NCI-H526 treated with DMSO at 0.1 percent for 48 hours (cell line): ENCODE measurements at regions not wholly inside any gene's neighbourhood (a gene's known extent, or its start where the extent isn't known, plus 50 kb on each side); places are given as distances from the start of the nearest gene placed in this dataset.

Experiments used
- DNase-seq: peaks from one replicate; lab custom pipeline; 2025; lab: John Stamatoyannopoulos, UW

DNA sequence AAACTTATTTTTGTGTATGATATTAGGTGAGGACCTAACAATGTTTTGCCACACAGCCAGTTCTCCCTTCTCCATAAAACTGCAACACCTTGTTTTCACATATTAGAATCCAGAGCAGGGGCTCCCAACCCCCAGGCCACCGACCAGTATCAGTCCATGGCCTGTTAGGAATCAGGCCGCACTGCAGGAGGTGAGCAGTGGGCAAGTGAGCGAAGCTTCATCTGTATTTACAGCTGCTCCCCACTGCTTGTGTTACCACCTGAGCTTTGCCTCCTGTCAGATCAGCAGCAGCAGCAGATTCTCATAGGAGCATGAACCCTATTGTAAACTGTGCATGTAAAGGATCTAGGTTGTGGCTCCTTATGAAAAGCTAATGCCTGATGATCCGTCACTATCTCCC, 185.9 kb upstream of the NSMCE3 start:
- no peak for DNase-seq

DNA sequence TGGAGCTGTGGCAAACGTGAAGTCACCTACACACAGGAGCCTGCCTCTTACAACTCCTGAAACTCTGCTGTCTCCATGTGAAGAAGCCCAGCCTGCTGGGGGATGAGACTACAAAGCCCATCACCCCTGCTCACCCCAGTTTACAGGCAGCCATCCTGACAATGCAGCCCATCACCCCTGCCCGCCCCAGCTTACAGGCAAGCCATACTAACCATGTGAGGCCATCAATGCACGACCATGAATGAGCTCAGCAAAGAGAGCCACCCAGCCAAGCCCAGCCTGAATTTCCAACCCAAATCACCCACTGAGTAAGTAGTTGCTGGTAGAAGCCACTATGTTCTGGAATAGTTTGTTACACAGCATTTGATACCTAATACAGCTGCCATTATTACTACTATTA, 185.4 kb upstream of the NSMCE3 start:
- no peak for DNase-seq

DNA sequence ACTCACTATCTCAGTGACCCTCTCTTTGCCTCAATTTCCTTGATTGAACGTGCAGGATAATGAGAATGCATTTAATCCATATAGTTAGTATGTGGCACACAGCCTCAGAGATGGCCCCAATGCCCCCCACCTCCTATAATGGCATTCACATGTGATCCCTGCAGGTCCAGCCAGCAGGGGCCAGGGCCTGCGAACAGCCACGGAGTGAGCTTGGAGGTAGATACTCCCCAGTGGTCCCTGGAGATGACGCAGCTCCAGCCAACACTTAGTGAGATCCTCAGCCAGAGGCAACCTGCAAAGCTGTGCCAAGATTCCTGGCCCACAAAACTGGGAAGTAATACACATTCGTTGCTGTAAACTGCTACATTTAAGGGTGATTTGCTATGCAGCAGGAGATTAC, 184.9 kb upstream of the NSMCE3 start:
- DNase-seq, result no peak

DNA sequence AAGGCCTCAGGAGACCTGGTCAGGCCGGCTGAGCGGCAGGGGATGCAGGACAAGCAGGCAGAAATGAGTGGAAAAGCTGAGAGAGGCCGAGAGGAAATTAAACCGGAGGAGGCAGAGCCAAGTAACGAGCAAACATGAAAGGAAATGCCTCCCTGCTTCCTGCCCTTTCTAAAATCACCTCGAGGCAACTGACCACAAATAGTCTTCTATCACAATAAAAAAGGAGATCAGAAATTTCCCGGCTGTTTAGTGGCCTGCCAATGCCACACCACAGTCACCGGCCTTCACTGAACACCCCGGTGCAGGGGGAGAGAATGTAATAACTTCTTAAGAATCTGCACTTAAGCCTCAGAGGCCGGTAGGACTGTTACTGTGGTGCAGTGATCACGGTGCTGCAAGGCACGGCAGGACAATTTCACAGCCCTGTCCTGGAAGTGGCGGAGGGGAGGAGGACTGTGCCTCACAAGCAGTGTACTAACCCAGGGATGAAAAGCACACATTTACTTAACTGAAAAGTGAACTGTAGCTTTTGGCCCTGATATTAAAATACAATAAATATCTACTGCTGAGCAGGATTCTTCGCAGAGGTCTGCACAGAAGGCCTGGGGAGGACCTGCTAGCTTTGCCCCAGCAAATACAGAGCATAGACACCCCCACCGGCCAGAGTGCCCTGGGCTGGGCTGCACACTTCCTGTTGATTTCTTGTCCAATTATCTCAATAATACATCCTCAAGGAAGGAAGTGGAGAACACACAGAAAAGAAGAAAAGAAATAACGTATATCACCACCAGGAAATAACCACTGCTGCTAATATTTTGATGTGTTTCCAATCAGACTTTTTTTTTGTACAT, 183.5 kb upstream of the NSMCE3 start:
- DNase-seq, result no peak

DNA sequence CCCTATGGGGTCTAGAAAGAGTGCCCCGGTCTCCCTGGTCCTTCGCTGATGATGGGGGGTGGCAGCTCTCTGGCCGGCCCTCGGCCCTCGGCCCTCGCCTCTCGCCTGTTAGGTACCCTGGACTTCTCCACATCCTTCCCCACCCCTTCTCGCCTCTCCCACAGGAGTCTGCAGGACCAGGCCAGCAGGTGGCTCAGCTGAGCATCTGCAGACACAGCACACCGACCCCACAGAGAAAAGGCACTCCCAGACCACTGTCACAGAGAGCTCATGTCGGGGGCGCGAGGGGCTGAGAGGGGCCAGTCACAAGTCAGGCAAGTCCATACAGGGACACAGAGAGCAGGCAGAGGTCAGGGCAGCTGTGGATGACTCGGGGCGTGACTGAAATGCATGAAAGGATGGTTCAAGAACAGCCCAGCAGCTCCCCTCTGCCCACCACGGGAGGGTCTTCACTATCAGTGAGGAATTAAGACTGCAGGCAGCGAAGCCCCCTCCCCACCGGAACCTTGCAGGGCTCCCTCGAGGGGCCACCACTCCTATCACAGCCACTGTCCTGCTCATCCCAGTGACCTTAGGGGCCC, 181.7 kb upstream of the NSMCE3 start:
- no peak for DNase-seq

DNA sequence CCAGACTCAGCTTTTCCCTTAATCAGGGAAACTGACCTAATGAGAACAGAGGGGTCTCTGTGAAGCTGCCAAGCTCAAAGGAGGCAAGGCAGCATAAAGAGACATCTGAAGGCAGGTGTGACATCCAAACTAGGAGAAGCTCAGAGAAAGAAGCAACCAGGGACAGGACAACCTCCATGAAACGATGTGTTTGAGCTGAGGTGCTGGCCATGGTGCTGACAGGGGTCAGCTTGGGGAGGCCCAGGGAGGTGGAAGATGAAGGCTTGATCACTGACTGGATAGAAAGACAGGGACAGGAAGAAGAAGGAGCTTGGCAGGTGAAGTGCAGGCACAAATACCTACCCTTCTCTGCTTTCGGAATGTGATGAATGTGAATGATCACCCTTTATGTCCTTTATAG, 179.5 kb upstream of the NSMCE3 start:
- no peak for DNase-seq

DNA sequence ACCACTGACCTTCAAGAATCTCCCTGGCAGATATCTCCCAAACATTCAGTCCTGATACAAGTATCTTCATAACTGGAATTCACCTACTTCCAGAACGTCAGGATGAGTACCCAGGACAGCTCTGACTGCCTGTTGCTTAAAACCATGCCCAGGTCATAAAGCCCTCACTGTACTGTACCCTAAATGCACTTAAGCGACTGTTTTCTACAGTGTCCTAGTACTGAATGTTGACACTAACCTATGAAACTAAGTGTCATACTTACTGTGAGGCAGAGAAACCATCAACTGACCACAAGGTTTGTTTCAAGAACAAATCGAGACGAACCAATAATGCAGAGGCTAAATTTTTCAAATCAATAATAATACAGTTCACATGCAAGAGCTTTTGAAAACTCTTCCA, 178.7 kb upstream of the NSMCE3 start:
- no peak for DNase-seq

DNA sequence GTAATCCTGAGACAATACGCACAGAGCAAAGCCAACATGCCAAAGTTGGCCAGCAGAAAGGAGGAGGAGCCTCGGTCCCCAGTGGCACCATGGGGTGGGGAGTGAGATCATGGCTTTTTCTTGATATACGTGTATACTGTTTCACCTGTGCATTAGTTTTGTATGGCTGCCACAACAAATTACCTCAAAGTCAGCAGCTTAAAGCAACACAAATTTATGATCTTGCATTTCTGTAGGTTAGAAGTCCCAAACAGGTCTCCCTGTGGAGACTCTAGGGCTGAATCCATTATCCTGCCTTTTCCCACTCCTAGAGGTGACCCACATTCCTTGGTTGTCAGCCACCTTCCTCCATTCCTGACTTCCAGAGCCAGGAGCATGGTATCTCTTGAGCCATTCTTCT, 176.9 kb upstream of the NSMCE3 start:
- no peak for DNase-seq

DNA sequence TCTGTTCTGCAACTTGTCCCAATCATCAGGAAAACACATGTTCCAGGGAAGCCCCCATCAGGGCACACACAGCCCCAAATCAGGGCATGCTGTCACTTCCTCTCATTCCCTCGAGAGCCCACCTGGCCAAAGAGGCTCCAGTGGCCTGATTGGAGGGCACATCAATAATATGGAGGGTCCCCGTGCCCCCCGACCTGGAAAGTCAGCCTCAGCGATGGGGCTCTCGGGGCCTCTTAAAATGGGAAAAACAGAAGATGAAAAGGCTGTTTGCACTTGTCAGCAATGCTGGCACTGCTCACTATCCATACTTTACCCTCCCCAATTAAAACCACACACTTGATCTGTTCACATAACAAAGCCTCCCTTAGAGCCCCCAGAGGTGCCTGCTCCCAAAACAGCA, 172.9 kb upstream of the NSMCE3 start:
- DNase-seq, result no peak

DNA sequence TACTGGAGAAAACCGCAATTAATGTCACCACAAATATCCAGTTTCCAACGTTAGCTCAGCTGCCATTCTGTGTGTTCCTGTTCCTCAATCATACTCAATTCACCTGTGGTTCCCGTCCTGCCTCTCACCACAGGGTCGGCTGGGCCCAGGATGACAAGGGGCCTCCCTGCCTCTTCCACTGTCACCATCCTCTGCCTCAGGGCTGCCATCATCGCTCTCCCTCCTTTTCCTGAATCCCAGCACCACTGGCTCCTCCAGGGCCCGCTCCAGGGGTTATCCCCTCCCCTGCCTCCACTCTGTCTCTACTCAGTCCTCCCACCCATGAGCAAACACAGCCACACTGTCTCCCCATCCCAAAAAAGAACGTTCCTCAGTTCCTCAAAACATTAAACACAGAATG, 170.9 kb upstream of the NSMCE3 start:
- DNase-seq, result no peak

DNA sequence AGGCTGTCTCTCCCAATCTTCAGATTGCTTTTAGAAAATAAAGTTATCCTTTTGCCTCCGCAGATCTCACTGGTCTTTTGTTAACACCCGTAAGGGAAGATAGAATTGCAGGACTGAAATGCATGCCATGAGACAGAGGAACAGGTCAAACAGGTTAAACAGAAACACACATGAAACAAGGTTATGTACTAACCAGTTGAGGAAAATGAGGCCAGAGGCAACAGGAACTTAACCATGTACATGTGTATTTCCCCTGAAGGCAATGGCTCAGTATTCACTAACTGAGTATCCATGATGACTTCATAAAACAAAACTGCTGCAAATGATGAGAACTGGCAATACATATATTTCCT, 169.1 kb upstream of the NSMCE3 start:
- no peak for DNase-seq

DNA sequence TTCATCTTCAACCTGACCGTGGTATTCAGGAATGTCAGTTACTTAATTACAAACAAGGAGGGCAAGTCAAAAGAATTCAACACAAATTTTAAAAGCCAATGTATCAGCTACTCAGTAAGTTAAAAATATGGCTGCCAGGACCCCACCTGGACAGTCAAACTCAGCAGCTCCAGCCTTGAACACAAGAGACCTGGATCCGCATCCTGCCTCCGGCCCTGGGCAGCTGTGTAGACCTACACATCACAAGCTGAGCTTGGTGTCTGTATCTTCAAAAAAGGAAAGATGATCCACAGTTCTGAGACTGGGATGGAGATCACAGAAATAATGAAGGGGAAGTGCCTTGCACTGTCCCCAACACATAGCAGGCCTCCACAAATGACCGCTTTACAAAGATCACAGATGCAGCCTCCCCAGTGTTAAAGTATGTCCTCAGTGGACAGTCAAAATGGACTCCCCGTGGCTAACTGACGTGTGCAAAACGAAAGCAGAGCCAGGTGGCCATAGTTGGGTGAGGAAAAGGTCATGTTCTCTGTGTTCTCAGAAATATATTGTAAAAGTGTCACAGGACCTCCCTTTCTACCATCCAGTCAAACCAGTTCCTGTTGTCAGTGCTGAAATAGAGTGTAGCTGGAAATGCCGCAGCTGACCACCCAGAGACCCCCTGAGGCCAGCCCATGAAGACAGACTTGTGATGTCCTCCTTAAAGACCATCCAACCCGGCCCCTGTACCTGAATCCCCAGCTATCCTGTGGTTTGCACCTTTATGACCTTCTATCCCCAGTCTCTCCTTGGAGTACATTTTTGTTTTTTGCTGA, 168.5 kb upstream of the NSMCE3 start:
- DNase-seq, result no peak

DNA sequence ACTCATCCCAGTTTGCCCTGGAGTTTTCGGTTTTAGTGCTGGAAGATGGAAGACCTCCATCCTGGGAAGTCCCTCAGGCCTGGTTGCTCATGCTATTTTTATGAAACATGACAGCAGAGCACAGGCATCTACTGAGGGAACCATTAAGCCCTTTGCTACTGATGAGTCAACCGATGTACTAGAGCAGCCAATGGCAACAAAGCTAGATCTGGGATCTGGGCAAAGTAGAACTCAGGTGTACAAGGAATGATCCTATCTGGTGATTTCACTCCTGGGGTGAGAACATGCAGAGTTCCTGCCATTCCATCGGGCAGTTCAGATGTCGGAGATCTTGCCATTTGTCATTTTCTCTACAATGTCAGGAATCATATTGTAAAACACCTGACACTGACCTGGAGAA, 166.2 kb upstream of the NSMCE3 start:
- DNase-seq, result no peak

DNA sequence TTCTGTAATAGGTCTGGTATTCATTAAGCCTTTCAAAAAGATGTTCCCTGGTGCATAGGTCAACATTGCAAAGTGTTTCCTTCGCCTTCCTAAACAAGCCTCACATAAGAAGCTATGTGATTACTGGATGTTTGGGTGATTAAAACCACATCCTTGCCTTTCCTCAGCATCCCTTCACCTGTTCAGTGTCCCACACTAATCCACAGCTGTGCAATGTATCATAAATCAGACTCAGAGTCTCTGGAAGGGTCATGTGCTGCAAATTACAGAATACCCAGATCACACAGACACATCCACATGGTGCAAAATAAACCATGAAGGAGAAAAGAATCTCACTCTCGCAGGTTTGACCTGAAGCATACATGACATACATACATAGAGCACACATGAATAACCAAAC, 164.7 kb upstream of the NSMCE3 start:
- DNase-seq, result no peak

DNA sequence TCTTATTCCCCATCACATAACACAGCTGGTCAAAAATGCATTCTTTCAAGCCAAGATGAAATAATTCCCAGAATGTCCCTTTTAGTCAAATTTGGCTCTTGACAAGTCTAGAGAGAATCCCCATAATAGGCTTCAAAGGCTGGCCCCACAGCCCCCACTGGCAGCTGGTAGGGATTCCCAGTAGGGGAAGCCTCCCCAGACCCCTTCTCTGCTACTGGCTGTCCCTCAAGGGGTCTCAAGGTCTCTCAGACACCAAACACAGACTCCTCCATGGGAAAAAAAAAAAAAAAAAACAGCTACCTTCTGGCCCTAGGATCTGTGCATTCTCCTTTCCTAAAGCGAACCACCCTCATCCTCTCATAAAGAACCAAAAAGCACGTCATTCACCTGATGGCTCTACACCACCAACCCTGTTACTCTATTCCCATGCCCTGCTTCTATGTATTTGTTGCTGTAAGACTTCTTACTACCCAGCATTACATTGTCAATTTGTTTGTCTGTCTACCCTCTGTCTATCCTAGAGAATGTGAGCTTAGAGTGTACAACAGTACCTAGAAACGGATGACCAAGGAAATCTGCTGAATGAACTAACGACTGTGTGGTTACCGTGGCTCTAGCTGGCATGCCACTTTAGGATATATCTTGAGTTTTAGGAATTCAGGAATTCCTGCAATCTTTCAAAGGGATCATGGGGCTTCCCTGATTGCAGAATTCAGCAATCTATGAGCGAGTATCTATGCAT, 164.1 kb upstream of the NSMCE3 start:
- DNase-seq, result no peak

DNA sequence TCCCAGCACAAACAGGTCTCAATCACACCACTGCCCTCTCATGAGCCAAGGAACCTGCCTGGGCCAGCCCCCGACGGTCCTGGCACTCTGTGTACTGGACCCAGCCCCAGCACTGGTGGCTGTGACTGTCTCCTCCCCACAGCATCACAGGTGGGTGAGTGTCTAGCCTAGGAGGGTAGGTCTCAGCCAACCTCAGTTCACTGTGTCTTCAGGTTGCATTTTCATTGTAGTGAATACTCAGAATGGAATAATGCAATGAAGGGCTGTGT, 163.4 kb upstream of the NSMCE3 start:
- no peak for DNase-seq

DNA sequence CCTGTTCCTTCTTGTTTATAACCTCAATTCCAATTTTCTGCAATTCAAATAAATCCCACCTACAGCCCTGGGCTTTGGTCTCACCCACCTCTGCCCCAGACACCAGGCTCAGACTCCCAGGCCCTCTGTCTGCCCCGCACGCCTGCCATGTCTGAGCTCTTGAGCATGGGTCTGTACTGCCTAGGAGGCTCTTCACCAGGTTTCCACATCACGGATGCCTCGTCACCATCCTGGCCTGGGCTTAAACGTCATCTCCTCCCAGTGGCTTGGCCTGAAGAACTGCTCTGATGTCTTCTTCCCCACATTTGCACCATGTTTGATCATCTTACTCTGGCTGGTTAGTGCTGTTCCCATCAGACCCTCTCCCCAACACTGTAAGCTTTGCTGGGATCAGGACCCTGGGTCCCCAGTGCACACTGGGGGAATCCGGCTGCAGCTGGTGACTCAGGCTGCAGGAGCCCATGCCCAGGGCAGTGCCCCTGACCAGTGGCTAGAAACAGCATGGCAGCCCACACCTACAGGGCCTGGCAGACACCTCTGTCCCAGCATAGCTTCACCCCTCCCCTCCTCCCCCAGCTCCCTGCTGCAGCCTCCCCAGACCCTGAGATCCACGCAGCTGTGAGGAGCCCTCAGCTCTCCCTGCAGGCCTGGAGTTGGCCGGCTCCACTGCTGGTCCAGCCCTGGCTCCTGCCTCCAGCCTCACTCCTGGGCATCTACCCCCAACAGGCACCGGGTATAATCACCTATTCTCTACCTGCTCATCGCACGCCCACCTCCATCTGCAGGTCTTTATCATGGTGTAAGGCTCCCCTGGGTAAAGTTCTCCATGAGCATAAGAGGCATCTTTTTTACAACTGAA, 162.8 kb upstream of the NSMCE3 start:
- DNase-seq, result no peak

DNA sequence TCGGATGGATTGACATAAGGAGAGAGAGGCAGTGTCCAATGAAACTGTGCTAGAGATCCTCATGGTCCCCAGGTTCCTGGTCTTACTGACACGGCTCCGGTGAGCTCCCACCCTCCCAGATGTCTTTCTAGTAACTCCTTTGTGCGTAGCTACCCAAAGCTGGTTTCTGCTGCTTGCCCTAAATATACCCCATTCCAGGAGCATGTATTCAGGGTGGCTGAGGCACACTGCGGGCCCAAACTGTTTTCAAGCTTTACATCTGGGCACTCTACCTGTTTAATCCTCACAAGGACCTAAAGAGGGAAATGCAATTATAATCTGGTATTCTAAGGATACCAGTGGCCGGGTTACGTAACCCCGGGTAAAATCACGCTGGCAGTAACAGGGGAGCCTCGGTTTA, 161.2 kb upstream of the NSMCE3 start:
- no peak for DNase-seq

DNA sequence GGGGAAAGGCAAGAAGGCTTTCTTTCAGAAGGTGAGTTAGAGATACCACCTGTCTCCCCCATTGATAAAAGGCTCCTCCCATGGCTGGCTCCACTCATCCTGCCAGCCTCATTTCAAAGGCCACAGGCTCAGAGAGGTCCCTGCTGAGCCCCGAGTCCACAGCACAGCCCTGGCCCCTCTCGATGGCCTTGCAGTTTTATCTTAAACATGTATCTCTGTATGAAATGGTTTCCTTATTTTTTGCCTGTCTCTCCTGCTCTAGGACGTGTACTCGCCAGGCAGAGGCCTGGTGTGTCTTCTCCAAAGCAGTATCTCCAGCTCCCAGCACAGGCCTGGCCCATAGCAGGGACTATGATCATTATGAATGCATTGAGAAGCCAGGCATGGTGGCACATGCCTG, 160.5 kb upstream of the NSMCE3 start:
- no peak for DNase-seq

DNA sequence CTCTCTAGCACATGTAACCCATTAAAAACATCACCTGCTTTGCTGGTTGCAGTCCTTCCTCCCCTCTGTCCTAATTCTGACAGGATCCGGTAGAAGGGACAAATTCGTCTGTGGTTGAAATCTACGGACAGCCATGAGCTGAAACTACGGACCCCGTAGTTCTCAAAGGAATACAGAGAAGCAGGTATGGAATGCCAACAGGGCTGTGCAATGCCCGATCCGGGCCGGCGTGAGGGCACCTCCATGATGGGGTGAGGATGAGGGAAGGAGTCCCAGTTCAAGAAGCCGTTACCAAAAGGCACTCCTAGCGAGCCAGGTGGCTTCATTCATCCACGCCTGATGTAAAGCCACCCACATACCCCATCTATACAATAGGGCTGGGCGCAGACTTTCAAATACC, 160.0 kb upstream of the NSMCE3 start:
- no peak for DNase-seq

DNA sequence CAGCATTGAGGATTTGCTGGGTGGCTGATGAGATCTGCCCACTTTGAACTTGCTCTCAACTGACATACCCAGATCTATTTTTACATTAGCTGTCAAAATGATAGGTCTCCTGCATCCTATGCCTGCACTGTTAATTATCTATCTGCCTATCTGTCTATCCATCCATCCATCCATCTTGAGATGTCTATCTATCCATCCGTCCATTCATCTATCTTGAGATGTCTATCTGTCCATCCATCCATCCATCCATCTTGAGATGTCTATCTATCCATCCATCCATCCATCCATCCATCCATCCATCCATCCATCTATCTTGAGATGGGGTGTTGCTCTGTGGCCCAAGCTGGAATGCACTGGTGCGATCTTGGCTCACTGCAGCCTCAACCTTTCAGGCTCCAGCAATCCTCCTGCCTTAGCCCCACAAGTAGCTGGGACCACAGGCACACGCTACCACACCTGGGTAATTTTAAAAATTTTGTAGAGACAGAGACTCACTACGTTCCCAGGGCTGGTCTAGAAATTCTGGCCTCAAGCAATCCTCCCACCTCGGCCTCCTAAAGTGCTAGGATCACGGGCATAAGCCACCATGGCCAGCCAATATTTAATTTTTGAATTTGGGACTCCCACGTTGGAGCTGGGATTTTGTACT, 159.4 kb upstream of the NSMCE3 start:
- no peak for DNase-seq
